ENCODE measurements at regions not wholly inside any gene's neighbourhood (a gene's known extent, or its start where the extent isn't known, plus 50 kb on each side); places are given as distances from the start of the nearest gene placed in this dataset.

DNA sequence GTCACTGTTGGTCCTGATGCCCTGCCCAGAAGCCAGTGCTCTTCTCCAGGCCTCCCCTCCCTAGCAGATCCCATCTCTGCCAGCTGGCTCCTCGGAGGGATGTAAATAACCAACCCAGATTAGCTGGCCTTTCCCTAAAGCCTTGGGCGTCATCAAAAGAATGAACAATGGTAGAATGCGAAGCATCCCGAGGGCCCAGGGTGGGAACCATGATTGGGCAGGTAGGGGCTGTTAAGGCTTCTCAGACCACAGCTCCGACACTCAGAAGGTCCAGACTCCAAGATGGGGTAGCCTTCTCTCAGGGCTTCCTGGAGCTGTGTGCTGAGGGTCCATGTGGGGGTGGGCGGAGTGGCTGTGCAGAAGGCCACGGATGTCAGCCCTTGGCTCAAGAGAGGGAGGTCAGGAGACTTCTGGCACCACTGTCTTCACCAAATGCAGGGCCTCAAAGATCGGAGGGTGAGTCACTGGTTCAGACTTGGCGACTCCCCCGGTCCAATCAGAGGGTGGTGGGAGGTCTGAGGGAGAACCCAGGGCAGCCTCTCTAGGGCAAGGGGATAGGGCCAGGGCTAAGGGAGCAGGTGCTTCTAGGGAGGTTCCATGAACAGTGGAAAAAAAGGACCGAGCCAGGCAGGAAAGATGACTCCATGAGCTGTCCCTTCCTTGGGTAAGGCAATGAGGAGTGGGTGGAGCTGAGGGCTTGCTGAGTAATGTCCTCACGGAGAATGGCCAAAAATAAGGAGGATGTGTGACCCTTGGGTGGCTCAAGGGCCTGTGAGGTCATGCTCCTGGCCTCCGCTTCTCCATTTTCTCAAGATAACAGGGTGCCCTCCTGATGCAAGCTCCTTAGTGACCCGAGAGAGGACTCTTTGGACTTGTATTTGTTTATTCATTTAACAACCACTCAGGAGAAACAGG lies 58.4 kb upstream of the EPS8L3 start:
- TF ChIP-seq, protein P1, sequence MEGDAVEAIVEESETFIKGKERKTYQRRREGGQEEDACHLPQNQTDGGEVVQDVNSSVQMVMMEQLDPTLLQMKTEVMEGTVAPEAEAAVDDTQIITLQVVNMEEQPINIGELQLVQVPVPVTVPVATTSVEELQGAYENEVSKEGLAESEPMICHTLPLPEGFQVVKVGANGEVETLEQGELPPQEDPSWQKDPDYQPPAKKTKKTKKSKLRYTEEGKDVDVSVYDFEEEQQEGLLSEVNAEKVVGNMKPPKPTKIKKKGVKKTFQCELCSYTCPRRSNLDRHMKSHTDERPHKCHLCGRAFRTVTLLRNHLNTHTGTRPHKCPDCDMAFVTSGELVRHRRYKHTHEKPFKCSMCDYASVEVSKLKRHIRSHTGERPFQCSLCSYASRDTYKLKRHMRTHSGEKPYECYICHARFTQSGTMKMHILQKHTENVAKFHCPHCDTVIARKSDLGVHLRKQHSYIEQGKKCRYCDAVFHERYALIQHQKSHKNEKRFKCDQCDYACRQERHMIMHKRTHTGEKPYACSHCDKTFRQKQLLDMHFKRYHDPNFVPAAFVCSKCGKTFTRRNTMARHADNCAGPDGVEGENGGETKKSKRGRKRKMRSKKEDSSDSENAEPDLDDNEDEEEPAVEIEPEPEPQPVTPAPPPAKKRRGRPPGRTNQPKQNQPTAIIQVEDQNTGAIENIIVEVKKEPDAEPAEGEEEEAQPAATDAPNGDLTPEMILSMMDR (conservative IDR thresholded peaks at IDR 0.05; ENCODE audit: low read length) = no peak
- TF ChIP-seq EZH2phosphoT487 (IDR thresholded peaks at IDR 0.05; ENCODE audit: borderline replicate concordance, low read depth, low read length) = no peak

Measured in OCI-LY7 (cell line).